ENCODE measurements at regions not wholly inside any gene's neighbourhood (a gene's known extent, or its start where the extent isn't known, plus 50 kb on each side); places are given as distances from the start of the nearest gene placed in this dataset.

GRCh38 chr10:112883360-112884178 is 66.5 kb upstream of the TCF7L2 start:
- no TSS peak for BruUV-seq (replicated peaks)
- H3K36me3 ChIP-seq (ENCODE audit: control insufficient read depth, insufficient read depth, low read length): no peaks in the 10 kb centered on the region
- 0 out of 2 replicates have a peak, but pooled peaks cover 4% of the 10 kb centered on the region for H3K4me1 ChIP-seq
- H3K27me3 ChIP-seq (replicated peaks; ENCODE audit: control insufficient read depth, insufficient read depth, low read length): no peaks in the 10 kb centered on the region
- ChIA-PET POLR2A (no interaction called here), CTCF (no interaction called here)
- H3K4me3 ChIP-seq (ENCODE audit: low read depth, low read length): no peak overlapping the region
- no peak for DNase-seq
- no peaks in the 10 kb centered on the region; the same call in 1 of the 2 replicates for H3K9me3 ChIP-seq
- Mint-ChIP-seq H3K27ac (ENCODE audit: unreplicated experiment) (no peak overlapping the region), H3K36me3 (ENCODE audit: insufficient read depth, unreplicated experiment) (no peaks in the 10 kb centered on the region), H3K9me3 (ENCODE audit: unreplicated experiment) (no peaks in the 10 kb centered on the region), H3K4me1 (ENCODE audit: low read depth, unreplicated experiment) (peaks cover 7% of the 10 kb centered on the region), H3K27me3 (ENCODE audit: insufficient read depth, unreplicated experiment) (no peaks in the 10 kb centered on the region), H3K4me3 (ENCODE audit: unreplicated experiment) (no peak overlapping the region)
- intact Hi-C loops (cut with micrococcal nuclease; ENCODE audit: unreplicated experiment): no loop called here
- TF ChIP-seq CTCF (IDR thresholded peaks at IDR 0.05; ENCODE audit: insufficient read depth in 1 of 2, low read depth in 1 of 2, low read length in 1 of 2, severe bottlenecking in 1 of 2, unreplicated experiment in 1 of 2): no peak

GRCh38 chr10:112884179-112884504 is 65.9 kb upstream of the TCF7L2 start:
- intact Hi-C loops (cut with micrococcal nuclease; ENCODE audit: unreplicated experiment): no loop called here
- Histone ChIP-seq H3K9me3 (no peaks in the 10 kb centered on the region; the same call in 1 of the 2 replicates), H3K4me3 (ENCODE audit: low read depth, low read length) (no peak overlapping the region), H3K36me3 (ENCODE audit: control insufficient read depth, insufficient read depth, low read length) (no peaks in the 10 kb centered on the region), H3K27me3 (replicated peaks; ENCODE audit: control insufficient read depth, insufficient read depth, low read length) (no peaks in the 10 kb centered on the region), H3K4me1 (0 out of 2 replicates have a peak, but pooled peaks cover 4% of the 10 kb centered on the region)
- no peak overlapping the region for H3K27ac Mint-ChIP-seq (ENCODE audit: unreplicated experiment)
- no peaks in the 10 kb centered on the region for H3K36me3 Mint-ChIP-seq (ENCODE audit: insufficient read depth, unreplicated experiment)
- peaks cover 7% of the 10 kb centered on the region for H3K4me1 Mint-ChIP-seq (ENCODE audit: low read depth, unreplicated experiment)
- no peak for TF ChIP-seq CTCF (IDR thresholded peaks at IDR 0.05; ENCODE audit: insufficient read depth in 1 of 2, low read depth in 1 of 2, low read length in 1 of 2, severe bottlenecking in 1 of 2, unreplicated experiment in 1 of 2)
- no peak for DNase-seq
- no peaks in the 10 kb centered on the region for H3K9me3 Mint-ChIP-seq (ENCODE audit: unreplicated experiment)
- no peaks in the 10 kb centered on the region for H3K27me3 Mint-ChIP-seq (ENCODE audit: insufficient read depth, unreplicated experiment)
- H3K4me3 Mint-ChIP-seq (ENCODE audit: unreplicated experiment): no peak overlapping the region
- CTCF ChIA-PET: no interaction called here
- POLR2A ChIA-PET: no interaction called here
- BruUV-seq (replicated peaks): no TSS peak

DNA sequence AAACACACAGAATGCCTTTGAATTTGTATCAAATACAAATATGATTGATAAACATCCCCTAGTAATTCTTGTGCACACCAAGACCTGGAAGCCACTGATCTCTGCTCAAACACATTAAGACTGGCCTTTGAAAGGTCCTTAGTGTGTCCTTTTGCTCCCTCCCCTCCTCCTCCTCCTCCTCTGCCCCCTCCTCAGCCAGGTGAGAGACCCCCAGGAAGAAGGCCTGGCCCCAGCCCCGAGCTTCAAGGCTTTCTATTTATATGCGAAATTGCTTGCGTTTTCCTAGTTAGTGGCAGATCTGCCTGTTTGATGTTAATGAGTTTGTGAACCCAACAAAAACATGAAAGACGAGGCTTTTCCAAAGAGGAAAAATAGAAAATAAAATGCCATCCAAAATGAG is 63.6 kb upstream of the TCF7L2 start:
- CTCF ChIA-PET: no interaction called here
- H3K4me3 ChIP-seq (ENCODE audit: low read depth, low read length): no peak overlapping the region
- H3K4me3 Mint-ChIP-seq (ENCODE audit: unreplicated experiment): no peak overlapping the region
- no peak overlapping the region for H3K27ac Mint-ChIP-seq (ENCODE audit: unreplicated experiment)
- DNase-seq: no peak
- no peaks in the 10 kb centered on the region for H3K27me3 ChIP-seq (replicated peaks; ENCODE audit: control insufficient read depth, insufficient read depth, low read length)
- POLR2A ChIA-PET: no interaction called here
- no peaks in the 10 kb centered on the region for H3K36me3 Mint-ChIP-seq (ENCODE audit: insufficient read depth, unreplicated experiment)
- BruUV-seq (replicated peaks): no TSS peak
- H3K9me3 ChIP-seq: no peaks in the 10 kb centered on the region; the same call in 1 of the 2 replicates
- H3K4me1 Mint-ChIP-seq (ENCODE audit: low read depth, unreplicated experiment): no peaks in the 10 kb centered on the region
- intact Hi-C loops (cut with micrococcal nuclease; ENCODE audit: unreplicated experiment): no loop called here
- no peaks in the 10 kb centered on the region for H3K27me3 Mint-ChIP-seq (ENCODE audit: insufficient read depth, unreplicated experiment)
- no peaks in the 10 kb centered on the region for H3K4me1 ChIP-seq
- no peaks in the 10 kb centered on the region for H3K36me3 ChIP-seq (ENCODE audit: control insufficient read depth, insufficient read depth, low read length)
- no peaks in the 10 kb centered on the region for H3K9me3 Mint-ChIP-seq (ENCODE audit: unreplicated experiment)
- no peak for TF ChIP-seq CTCF (IDR thresholded peaks at IDR 0.05; ENCODE audit: insufficient read depth in 1 of 2, low read depth in 1 of 2, low read length in 1 of 2, severe bottlenecking in 1 of 2, unreplicated experiment in 1 of 2)

Measured in Caco-2 (cell line).